IMR-90 (cell line): ENCODE measurements at regions not wholly inside any gene's neighbourhood (a gene's known extent, or its start where the extent isn't known, plus 50 kb on each side); places are given as distances from the start of the nearest gene placed in this dataset.

Experiments used
- ATAC-seq: fragments of 200-7000 bp; cut with Tn5 transposase; 2 replicates; pipeline ENCODE4 v1.9.1; 2020; ENCODE audit warnings: low read depth, mild to moderate bottlenecking, moderate library complexity
- BruUV-seq: library from RNA; stranded (reverse); fragments of 400-500 nt; replicated peaks from 2 replicates; lab custom pipeline; 2021; lab: Mats Ljungman, UMichigan
- CTCF ChIA-PET: fragments of 300-600 bp; formaldehyde crosslinking; extraction: SDS; loops from one replicate; lab custom pipeline; 2021; ENCODE audit warnings: antibody characterized with exemption; lab: Yijun Ruan, JAX
- POLR2A ChIA-PET: fragments of 300-600 bp; sonication (Branson Sonifier 250); formaldehyde crosslinking; loops from one replicate; lab custom pipeline; 2022; ENCODE audit warnings: antibody characterized with exemption; ENCODE audit not compliant: unreplicated experiment; lab: Charles Lee
- DNase-seq: peaks from one replicate; pipeline ENCODE4 v3.0.0; 2013
- H2AFZ ChIP-seq: replicated peaks from 2 replicates; pipeline ENCODE3; 2013; ENCODE audit warnings: low read length, mild to moderate bottlenecking; ENCODE audit not compliant: poor library complexity
- H2AK5ac ChIP-seq: 2 replicates; pipeline ENCODE4 v1.6.1; 2013; ENCODE audit warnings: low read depth, low read length, inconsistent platforms
- H2AK9ac ChIP-seq: replicated peaks from 2 replicates; pipeline ENCODE3; 2013; ENCODE audit warnings: mild to moderate bottlenecking, low read depth, low read length, moderate library complexity; ENCODE audit not compliant: poor library complexity
- H2BK120ac ChIP-seq: 2 replicates; pipeline ENCODE4 v1.6.1; 2013; ENCODE audit warnings: low read depth, low read length, inconsistent platforms
- H2BK15ac ChIP-seq: 3 replicates; pipeline ENCODE4 v1.6.1; 2013; ENCODE audit warnings: low read depth, low read length, inconsistent platforms
- H2BK20ac ChIP-seq: 2 replicates; pipeline ENCODE4 v1.6.1; 2013; ENCODE audit warnings: low read depth, mild to moderate bottlenecking, inconsistent platforms, low read length, moderate library complexity
- H2BK5ac ChIP-seq: 2 replicates; pipeline ENCODE4 v1.6.1; 2013; ENCODE audit warnings: mild to moderate bottlenecking, low read depth, low read length, inconsistent platforms; ENCODE audit not compliant: poor library complexity, severe bottlenecking
- H3K14ac ChIP-seq: replicated peaks from 2 replicates; pipeline ENCODE4 v1.6.1; 2013; ENCODE audit warnings: low read depth, low read length, inconsistent platforms
- H3K18ac ChIP-seq: 2 replicates; pipeline ENCODE4 v1.6.1; 2013; ENCODE audit warnings: low read depth, low read length, control low read depth
- H3K23ac ChIP-seq: 2 replicates; pipeline ENCODE4 v1.6.1; 2013; ENCODE audit warnings: low read depth, low read length, inconsistent platforms
- H3K27ac ChIP-seq: 2 replicates; pipeline ENCODE4 v1.5.1; 2013; ENCODE audit warnings: mild to moderate bottlenecking, control low read depth, low read length; ENCODE audit not compliant: insufficient read depth
- H3K27me3 ChIP-seq: 2 replicates; pipeline ENCODE4 v1.6.1; 2013; ENCODE audit warnings: low read length; ENCODE audit not compliant: control insufficient read depth, insufficient read depth
- H3K36me3 ChIP-seq: 2 replicates; pipeline ENCODE4 v1.6.1; 2013; ENCODE audit warnings: low read length, mixed read lengths; ENCODE audit not compliant: control insufficient read depth, insufficient read depth
- H3K4ac ChIP-seq: 2 replicates; pipeline ENCODE4 v1.6.1; 2013; ENCODE audit warnings: low read depth, low read length, inconsistent platforms
- H3K4me1 ChIP-seq: 2 replicates; pipeline ENCODE4 v1.6.1; 2013; ENCODE audit warnings: low read length, mixed read lengths; ENCODE audit not compliant: control insufficient read depth, insufficient read depth
- H3K4me2 ChIP-seq: 2 replicates; pipeline ENCODE4 v1.6.1; 2013; ENCODE audit warnings: low read depth, mild to moderate bottlenecking, control low read depth, low read length, moderate library complexity
- H3K4me3 ChIP-seq: 2 replicates; pipeline ENCODE4 v1.5.1; 2013; ENCODE audit warnings: low read depth, mild to moderate bottlenecking, control low read depth, low read length, moderate library complexity; ENCODE audit not compliant: insufficient read depth
- H3K56ac ChIP-seq: 2 replicates; pipeline ENCODE4 v1.6.1; 2013; ENCODE audit warnings: low read length, inconsistent platforms; ENCODE audit not compliant: insufficient read depth; ENCODE audit errors: extremely low read depth
- H3K79me1 ChIP-seq, 2 experiments: 2 replicates each; pipeline ENCODE4 v1.6.1; 2013; ENCODE audit warnings: low read length in 2 of 2, inconsistent platforms in 1 of 2, low read depth in 1 of 2
- H3K9ac ChIP-seq: 2 replicates; pipeline ENCODE4 v1.6.1; 2013; ENCODE audit warnings: low read depth, low read length, control low read depth
- H3K9me1 ChIP-seq: 2 replicates; pipeline ENCODE4 v1.6.1; 2013; ENCODE audit warnings: low read length, inconsistent platforms; ENCODE audit not compliant: insufficient read depth
- H3K9me3 ChIP-seq: 2 replicates; pipeline ENCODE4 v1.6.1; 2013; ENCODE audit warnings: low read length; ENCODE audit not compliant: control insufficient read depth, insufficient read depth
- H4K20me1 ChIP-seq: 2 replicates; pipeline ENCODE4 v1.6.1; 2013; ENCODE audit warnings: low read length, inconsistent platforms; ENCODE audit not compliant: insufficient read depth
- H4K5ac ChIP-seq: 2 replicates; pipeline ENCODE4 v1.6.1; 2013; ENCODE audit warnings: mild to moderate bottlenecking, low read depth, low read length, control low read depth
- H4K8ac ChIP-seq, 2 experiments: 2 replicates each; pipeline ENCODE4 v1.6.1; 2013; ENCODE audit warnings: low read depth in 2 of 2, low read length in 2 of 2, control low read depth in 1 of 2, inconsistent platforms in 1 of 2
- H4K91ac ChIP-seq: 2 replicates; pipeline ENCODE4 v1.6.1; 2013; ENCODE audit warnings: low read depth, low read length, inconsistent platforms; ENCODE audit not compliant: insufficient read depth
- BHLHE40 ChIP-seq: fragments of 150-350 bp; IDR thresholded peaks from 2 replicates; pipeline ENCODE4 v1.6.1; 2016; ENCODE audit warnings: mild to moderate bottlenecking, low read depth, low read length
- CHD1 ChIP-seq: IDR thresholded peaks from 2 replicates; pipeline ENCODE4 v1.6.1; 2012; ENCODE audit warnings: low read depth, low read length, improper control_type of control experiment
- CTCF ChIP-seq: conservative IDR thresholded peaks from 2 replicates; pipeline ENCODE4 v1.5.1; 2012; ENCODE audit warnings: mild to moderate bottlenecking, low read depth, low read length, improper control_type of control experiment
- MAFK ChIP-seq: IDR thresholded peaks from 2 replicates; pipeline ENCODE4 v1.6.1; 2012; ENCODE audit warnings: low read depth, low read length, improper control_type of control experiment
- POLR2A ChIP-seq: IDR thresholded peaks from 2 replicates; pipeline ENCODE4 v1.6.1; 2012; ENCODE audit warnings: mild to moderate bottlenecking, low read depth, low read length
- SMC3 ChIP-seq: fragments of 150-350 bp; IDR thresholded peaks from 2 replicates; pipeline ENCODE4 v1.6.1; 2016; ENCODE audit warnings: low read depth, mild to moderate bottlenecking, antibody characterized with exemption, low read length, moderate library complexity
- WGBS, 2 experiments: methylation state at CpG; one replicate each; pipeline versions ENCODE4 v1.1.5 to v1.1.7; 2013; ENCODE audit warnings: missing lambda C conversion rate in 2 of 2; ENCODE audit not compliant: insufficient read length in 1 of 2; ENCODE audit errors: extremely low coverage in 2 of 2; 5-methylcytosine and 5-hydroxymethylcytosine counted together
- dilution Hi-C: fragments of 300-500 bp; cut with HindIII; formaldehyde crosslinking; loops from one replicate; pipeline ENCODE4 v1.14.3; 2018; ENCODE audit warnings: low sequenced_read_pairs; ENCODE audit not compliant: unreplicated experiment
- in situ Hi-C: fragments of 300-500 bp; cut with MboI; formaldehyde crosslinking; loops from 3 replicates; pipeline ENCODE4 v1.14.3; 2019; ENCODE audit warnings: low sequenced_read_pairs, inconsistent platforms, mixed read lengths
- intact Hi-C: fragments of 100-400 bp; cut with micrococcal nuclease; formaldehyde crosslinking; loops from 2 replicates; pipeline ENCODE4 v1.10.0; 2022
- TF ChIP-seq, protein P1 (sequence below): fragments of 150-350 bp; IDR thresholded peaks from 2 replicates; pipeline ENCODE4 v1.6.1; 2016; ENCODE audit warnings: low read depth, mild to moderate bottlenecking, low read length, moderate library complexity, borderline replicate concordance

GRCh38 chr3:18112674-18113375 lies 312.3 kb downstream of the SATB1 start:
- H3K4me2 ChIP-seq = no peak overlapping the region
- no peaks in the 10 kb centered on the region for H4K20me1 ChIP-seq
- H3K4me1 ChIP-seq = no peaks in the 10 kb centered on the region
- ATAC-seq (no peak), DNase-seq (no peak)
- in situ Hi-C loops = loop anchor here (25.0 kb wide), 1 partner anchor 476 kb away; no protein-coding TSS in a partner anchor
- H4K91ac ChIP-seq = no peak overlapping the region
- no peak overlapping the region for H3K9ac ChIP-seq
- dilution Hi-C loops = no loop called here
- CTCF ChIA-PET = interaction anchor here (0.6 kb wide), 1 partner anchor 40 kb away, joined by 6 read pairs; no protein-coding TSS in a partner anchor
- H2BK15ac ChIP-seq = no peak overlapping the region
- TF ChIP-seq SMC3 (no peak), CHD1 (no peak), POLR2A (no peak), BHLHE40 (no peak), CTCF (no peak), MAFK (no peak)
- TF ChIP-seq, protein P1, sequence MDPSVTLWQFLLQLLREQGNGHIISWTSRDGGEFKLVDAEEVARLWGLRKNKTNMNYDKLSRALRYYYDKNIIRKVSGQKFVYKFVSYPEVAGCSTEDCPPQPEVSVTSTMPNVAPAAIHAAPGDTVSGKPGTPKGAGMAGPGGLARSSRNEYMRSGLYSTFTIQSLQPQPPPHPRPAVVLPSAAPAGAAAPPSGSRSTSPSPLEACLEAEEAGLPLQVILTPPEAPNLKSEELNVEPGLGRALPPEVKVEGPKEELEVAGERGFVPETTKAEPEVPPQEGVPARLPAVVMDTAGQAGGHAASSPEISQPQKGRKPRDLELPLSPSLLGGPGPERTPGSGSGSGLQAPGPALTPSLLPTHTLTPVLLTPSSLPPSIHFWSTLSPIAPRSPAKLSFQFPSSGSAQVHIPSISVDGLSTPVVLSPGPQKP = no peak
- WGBS, 2 experiments = no CpG with 5 or more reads among the region's 5 CpGs
- no peak overlapping the region for H3K4ac ChIP-seq
- H2BK120ac ChIP-seq = no peak overlapping the region
- H3K79me1 ChIP-seq = no peaks in the 10 kb centered on the region
- POLR2A ChIA-PET = interaction anchor here (0.7 kb wide), 1 partner anchor 13 kb away, joined by 6 read pairs; no protein-coding TSS in a partner anchor
- no TSS peak for BruUV-seq
- H2AK9ac ChIP-seq = no peak overlapping the region
- no peak overlapping the region for H3K18ac ChIP-seq
- no peak overlapping the region for H2BK20ac ChIP-seq
- no peak overlapping the region for H3K27ac ChIP-seq
- no peak overlapping the region for H3K56ac ChIP-seq
- H2AFZ ChIP-seq = no peak overlapping the region
- H4K5ac ChIP-seq = no peak overlapping the region
- no peak overlapping the region for H3K4me3 ChIP-seq
- H3K36me3 ChIP-seq = no peaks in the 10 kb centered on the region
- no peak overlapping the region for H3K14ac ChIP-seq
- H4K8ac ChIP-seq = no peak overlapping the region
- no peaks in the 10 kb centered on the region for H3K27me3 ChIP-seq
- H3K9me1 ChIP-seq = no peaks in the 10 kb centered on the region
- no peak overlapping the region for H3K23ac ChIP-seq
- H2BK5ac ChIP-seq = no peak overlapping the region
- intact Hi-C loops = no loop called here
- H3K9me3 ChIP-seq = no peaks in the 10 kb centered on the region
- H2AK5ac ChIP-seq = no peak overlapping the region
